ENCODE measurements at regions not wholly inside any gene's neighbourhood (a gene's known extent, or its start where the extent isn't known, plus 50 kb on each side); places are given as distances from the start of the nearest gene placed in this dataset.
A peak's percentile ranks its signal among the peaks of the same experiment; 100 is the strongest.
"Not testable (repeated sequence)": the region's sequence is repeated elsewhere in the genome, so short reads cannot be mapped to it uniquely, and the experiment has no call there.

DNA sequence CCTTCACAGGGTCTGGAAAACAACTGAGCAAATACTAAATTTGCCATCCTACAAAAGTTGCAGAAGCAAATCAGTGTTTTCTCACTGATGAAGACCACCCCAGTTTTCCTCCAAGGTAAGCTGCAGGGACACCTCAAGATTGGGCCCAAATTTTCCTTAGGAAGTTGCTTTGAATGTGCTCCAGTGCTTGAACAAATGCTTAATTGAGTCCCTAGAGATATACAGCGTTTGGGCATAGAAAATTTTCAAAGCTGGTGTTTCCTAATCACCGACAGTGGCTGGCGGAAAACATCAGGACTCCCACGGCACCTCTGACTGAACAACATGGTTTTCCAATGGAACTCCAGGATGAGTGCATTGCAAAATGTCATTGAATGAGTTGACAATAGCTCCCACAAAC lies 92.5 kb upstream of the HMGA2 start:
- CTCF ChIA-PET = no interaction called here

DNA sequence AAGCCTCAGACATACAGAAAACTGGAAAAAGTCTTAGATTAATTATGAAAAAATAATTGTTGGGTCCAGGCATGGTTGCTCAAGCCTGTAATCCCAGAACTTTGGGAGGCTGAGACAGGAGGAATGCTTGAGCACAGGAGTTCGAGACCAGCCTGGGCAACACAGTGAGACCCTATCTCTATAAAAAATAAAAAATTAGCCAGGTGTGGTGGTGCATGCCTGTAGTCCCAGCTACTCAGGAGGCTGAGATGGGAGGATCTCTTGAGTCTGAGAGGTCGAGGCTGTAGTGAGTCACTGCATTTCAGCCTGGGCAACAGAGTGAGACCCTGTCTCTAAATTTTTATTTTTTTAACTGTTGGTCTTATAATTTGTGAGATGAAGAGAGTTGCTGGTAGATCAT lies 90.6 kb upstream of the HMGA2 start:
- CTCF ChIA-PET = not testable (repeated sequence)
- 45% methylated on average over 2 of the region's 2 CpGs for WGBS (ENCODE audit: low lambda C conversion rate)

More for the DNA sequence above, 92.5 kb upstream of the HMGA2 start:
- H3K9ac ChIP-seq = no peak overlapping the region
- no peaks in the 10 kb centered on the region for H4K20me1 ChIP-seq (ENCODE audit: insufficient read depth)
- H3K9me3 ChIP-seq = no peaks in the 10 kb centered on the region
- H3K4me3 ChIP-seq (ENCODE audit: low read depth in 2 of 2, low read length in 1 of 2) = no peak overlapping the region
- no peaks in the 10 kb centered on the region; a peak in 1 of 4 replicates for H3K4me1 ChIP-seq (ENCODE audit: control insufficient read depth in 1 of 2, insufficient read depth in 2 of 2, low read depth in 1 of 2, low read length in 1 of 2)
- H3K79me2 ChIP-seq (ENCODE audit: insufficient read depth) = peaks cover 3% of the 10 kb centered on the region; the same call in 1 of the 2 replicates
- H3K27ac ChIP-seq (ENCODE audit: low read depth in 2 of 2, low read length in 1 of 2) = no peak overlapping the region
- H3K9me2 ChIP-seq = no peaks in the 10 kb centered on the region
- TF ChIP-seq TCF12 (IDR thresholded peaks at IDR 0.05) (no peak), POLR2AphosphoS5 (IDR thresholded peaks at IDR 0.05; ENCODE audit: low read depth, low read length) (no peak), RCOR1 (IDR thresholded peaks at IDR 0.05; ENCODE audit: low read length) (no peak)
- TF ChIP-seq, protein P1, sequence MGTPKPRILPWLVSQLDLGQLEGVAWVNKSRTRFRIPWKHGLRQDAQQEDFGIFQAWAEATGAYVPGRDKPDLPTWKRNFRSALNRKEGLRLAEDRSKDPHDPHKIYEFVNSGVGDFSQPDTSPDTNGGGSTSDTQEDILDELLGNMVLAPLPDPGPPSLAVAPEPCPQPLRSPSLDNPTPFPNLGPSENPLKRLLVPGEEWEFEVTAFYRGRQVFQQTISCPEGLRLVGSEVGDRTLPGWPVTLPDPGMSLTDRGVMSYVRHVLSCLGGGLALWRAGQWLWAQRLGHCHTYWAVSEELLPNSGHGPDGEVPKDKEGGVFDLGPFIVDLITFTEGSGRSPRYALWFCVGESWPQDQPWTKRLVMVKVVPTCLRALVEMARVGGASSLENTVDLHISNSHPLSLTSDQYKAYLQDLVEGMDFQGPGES (IDR thresholded peaks at IDR 0.05; ENCODE audit: low read depth, low read length) = no peak
- H3K4me2 ChIP-seq = no peak overlapping the region
- no peak for DNase-seq
- H3F3A ChIP-seq (replicated peaks; ENCODE audit: insufficient read depth) = peaks cover 20% of the 10 kb centered on the region
- POLR2A ChIA-PET = no interaction called here
- no peaks in the 10 kb centered on the region; the same call in 1 of the 2 replicates for H3K27me3 ChIP-seq (ENCODE audit: insufficient read depth)
- 51% methylated on average over 4 of the region's 4 CpGs for WGBS (ENCODE audit: low lambda C conversion rate)
- 0 out of 2 replicates have a peak overlapping the region, but pooled peaks have one; percentile 37 for H2AFZ ChIP-seq (ENCODE audit: low read depth)
- H3K36me3 ChIP-seq (replicated peaks in 1 of 2; ENCODE audit: control insufficient read depth in 1 of 2, insufficient read depth in 2 of 2, low read length in 1 of 2) = no peaks in the 10 kb centered on the region

DNA sequence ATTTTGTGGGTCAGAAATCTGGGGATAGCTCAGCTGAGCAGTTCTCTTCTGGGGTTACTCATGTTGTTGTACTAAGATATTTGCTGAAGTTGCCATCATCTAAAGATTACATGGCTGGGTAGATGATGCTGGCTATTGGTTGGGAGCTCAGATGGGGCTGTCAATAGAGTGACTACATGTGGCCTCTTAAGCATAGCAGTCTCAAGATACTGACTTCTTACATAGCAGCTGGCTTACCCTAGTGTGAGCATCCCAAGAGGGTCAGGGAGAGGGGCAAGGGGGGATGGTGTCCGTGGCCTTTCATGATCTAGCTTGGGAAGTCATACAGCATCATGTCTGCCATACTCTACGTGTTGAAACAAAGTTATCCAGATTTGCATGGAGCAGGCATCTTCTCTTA lies 90.1 kb upstream of the HMGA2 start:
- Histone ChIP-seq H3K27ac (ENCODE audit: low read depth in 2 of 2, low read length in 1 of 2) (no peak overlapping the region), H3K9me2 (no peaks in the 10 kb centered on the region), H3K4me1 (ENCODE audit: control insufficient read depth in 1 of 2, insufficient read depth in 2 of 2, low read depth in 1 of 2, low read length in 1 of 2) (no peaks in the 10 kb centered on the region), H3K9ac (no peak overlapping the region), H4K20me1 (ENCODE audit: insufficient read depth) (no peaks in the 10 kb centered on the region), H2AFZ (ENCODE audit: low read depth) (no peak overlapping the region), H3K4me2 (no peak overlapping the region), H3K79me2 (ENCODE audit: insufficient read depth) (no peaks in the 10 kb centered on the region), H3K27me3 (ENCODE audit: insufficient read depth) (no peaks in the 10 kb centered on the region; the same call in 1 of the 2 replicates), H3K9me3 (no peaks in the 10 kb centered on the region), H3K36me3 (replicated peaks in 1 of 2; ENCODE audit: control insufficient read depth in 1 of 2, insufficient read depth in 2 of 2, low read length in 1 of 2) (no peaks in the 10 kb centered on the region), H3K4me3 (ENCODE audit: low read depth in 2 of 2, low read length in 1 of 2) (no peak overlapping the region), H3F3A (replicated peaks; ENCODE audit: insufficient read depth) (peaks cover 22% of the 10 kb centered on the region)
- WGBS (ENCODE audit: low lambda C conversion rate) = 50% methylated on average over 1 of the region's 2 CpGs
- CTCF ChIA-PET = no interaction called here
- no peak for DNase-seq
- POLR2A ChIA-PET = no interaction called here
- TF ChIP-seq JUND (IDR thresholded peaks at IDR 0.05) (no peak), RXRA (IDR thresholded peaks at IDR 0.05; ENCODE audit: borderline replicate concordance, low read depth) (no peak), FOSL2 (IDR thresholded peaks at IDR 0.05; ENCODE audit: borderline replicate concordance, low read depth) (no peak), RAD21 (IDR thresholded peaks at IDR 0.05; ENCODE audit: low read length) (no peak), POLR2AphosphoS5 (IDR thresholded peaks at IDR 0.05; ENCODE audit: low read depth, low read length) (no peak), SMC3 (IDR thresholded peaks at IDR 0.05; ENCODE audit: low read depth, low read length) (no peak), RCOR1 (IDR thresholded peaks at IDR 0.05; ENCODE audit: low read length) (no peak), FOXJ3 (CRISPR knock-in tag; IDR thresholded peaks at IDR 0.05) (no peak), CHD2 (IDR thresholded peaks at IDR 0.05; ENCODE audit: low read length, partially characterized antibody) (no peak), YY1 (IDR thresholded peaks at IDR 0.05; ENCODE audit: low read depth) (no peak), TAF1 (IDR thresholded peaks at IDR 0.05; ENCODE audit: borderline replicate concordance, low read depth, low read length) (no peak), FOXM1 (IDR thresholded peaks at IDR 0.05; ENCODE audit: low read depth) (no peak), ELF1 (IDR thresholded peaks at IDR 0.05) (no peak), SIN3A (IDR thresholded peaks at IDR 0.05; ENCODE audit: borderline replicate concordance, low read depth, low read length) (no peak)
- TF ChIP-seq, protein P2, sequence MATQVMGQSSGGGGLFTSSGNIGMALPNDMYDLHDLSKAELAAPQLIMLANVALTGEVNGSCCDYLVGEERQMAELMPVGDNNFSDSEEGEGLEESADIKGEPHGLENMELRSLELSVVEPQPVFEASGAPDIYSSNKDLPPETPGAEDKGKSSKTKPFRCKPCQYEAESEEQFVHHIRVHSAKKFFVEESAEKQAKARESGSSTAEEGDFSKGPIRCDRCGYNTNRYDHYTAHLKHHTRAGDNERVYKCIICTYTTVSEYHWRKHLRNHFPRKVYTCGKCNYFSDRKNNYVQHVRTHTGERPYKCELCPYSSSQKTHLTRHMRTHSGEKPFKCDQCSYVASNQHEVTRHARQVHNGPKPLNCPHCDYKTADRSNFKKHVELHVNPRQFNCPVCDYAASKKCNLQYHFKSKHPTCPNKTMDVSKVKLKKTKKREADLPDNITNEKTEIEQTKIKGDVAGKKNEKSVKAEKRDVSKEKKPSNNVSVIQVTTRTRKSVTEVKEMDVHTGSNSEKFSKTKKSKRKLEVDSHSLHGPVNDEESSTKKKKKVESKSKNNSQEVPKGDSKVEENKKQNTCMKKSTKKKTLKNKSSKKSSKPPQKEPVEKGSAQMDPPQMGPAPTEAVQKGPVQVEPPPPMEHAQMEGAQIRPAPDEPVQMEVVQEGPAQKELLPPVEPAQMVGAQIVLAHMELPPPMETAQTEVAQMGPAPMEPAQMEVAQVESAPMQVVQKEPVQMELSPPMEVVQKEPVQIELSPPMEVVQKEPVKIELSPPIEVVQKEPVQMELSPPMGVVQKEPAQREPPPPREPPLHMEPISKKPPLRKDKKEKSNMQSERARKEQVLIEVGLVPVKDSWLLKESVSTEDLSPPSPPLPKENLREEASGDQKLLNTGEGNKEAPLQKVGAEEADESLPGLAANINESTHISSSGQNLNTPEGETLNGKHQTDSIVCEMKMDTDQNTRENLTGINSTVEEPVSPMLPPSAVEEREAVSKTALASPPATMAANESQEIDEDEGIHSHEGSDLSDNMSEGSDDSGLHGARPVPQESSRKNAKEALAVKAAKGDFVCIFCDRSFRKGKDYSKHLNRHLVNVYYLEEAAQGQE (IDR thresholded peaks at IDR 0.05; ENCODE audit: low read depth, low read length) = no peak
- TF ChIP-seq, protein P3, sequence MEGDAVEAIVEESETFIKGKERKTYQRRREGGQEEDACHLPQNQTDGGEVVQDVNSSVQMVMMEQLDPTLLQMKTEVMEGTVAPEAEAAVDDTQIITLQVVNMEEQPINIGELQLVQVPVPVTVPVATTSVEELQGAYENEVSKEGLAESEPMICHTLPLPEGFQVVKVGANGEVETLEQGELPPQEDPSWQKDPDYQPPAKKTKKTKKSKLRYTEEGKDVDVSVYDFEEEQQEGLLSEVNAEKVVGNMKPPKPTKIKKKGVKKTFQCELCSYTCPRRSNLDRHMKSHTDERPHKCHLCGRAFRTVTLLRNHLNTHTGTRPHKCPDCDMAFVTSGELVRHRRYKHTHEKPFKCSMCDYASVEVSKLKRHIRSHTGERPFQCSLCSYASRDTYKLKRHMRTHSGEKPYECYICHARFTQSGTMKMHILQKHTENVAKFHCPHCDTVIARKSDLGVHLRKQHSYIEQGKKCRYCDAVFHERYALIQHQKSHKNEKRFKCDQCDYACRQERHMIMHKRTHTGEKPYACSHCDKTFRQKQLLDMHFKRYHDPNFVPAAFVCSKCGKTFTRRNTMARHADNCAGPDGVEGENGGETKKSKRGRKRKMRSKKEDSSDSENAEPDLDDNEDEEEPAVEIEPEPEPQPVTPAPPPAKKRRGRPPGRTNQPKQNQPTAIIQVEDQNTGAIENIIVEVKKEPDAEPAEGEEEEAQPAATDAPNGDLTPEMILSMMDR (IDR thresholded peaks at IDR 0.05) = no peak

More for the DNA sequence above, 90.6 kb upstream of the HMGA2 start:
- H3K4me3 ChIP-seq (ENCODE audit: low read depth in 2 of 2, low read length in 1 of 2); H2AFZ ChIP-seq (ENCODE audit: low read depth); H3K4me1 ChIP-seq (ENCODE audit: control insufficient read depth in 1 of 2, insufficient read depth in 2 of 2, low read depth in 1 of 2, low read length in 1 of 2); H3K9ac ChIP-seq; H3K4me2 ChIP-seq; H3K36me3 ChIP-seq (replicated peaks in 1 of 2; ENCODE audit: control insufficient read depth in 1 of 2, insufficient read depth in 2 of 2, low read length in 1 of 2); POLR2A ChIA-PET; H3K9me3 ChIP-seq; H3K79me2 ChIP-seq (ENCODE audit: insufficient read depth); DNase-seq; H4K20me1 ChIP-seq (ENCODE audit: insufficient read depth); H3K27me3 ChIP-seq (ENCODE audit: insufficient read depth); H3K27ac ChIP-seq (ENCODE audit: low read depth in 2 of 2, low read length in 1 of 2); H3K9me2 ChIP-seq: not testable (repeated sequence)
- H3F3A ChIP-seq (replicated peaks; ENCODE audit: insufficient read depth) = peaks cover 20% of the 10 kb centered on the region

Data from SK-N-SH (cell line).